Osteocyte (in vitro differentiated cells): ENCODE measurements at regions not wholly inside any gene's neighbourhood (a gene's known extent, or its start where the extent isn't known, plus 50 kb on each side); places are given as distances from the start of the nearest gene placed in this dataset.

Experiments
- DNase-seq: peaks from one replicate; pipeline ENCODE4 v3.0.0; 2021; ENCODE audit warnings: mixed read lengths; ENCODE audit not compliant: unreplicated experiment; ENCODE audit errors: extremely low spot score
- H3K27ac Mint-ChIP-seq: one replicate; pipeline ENCODE4 v1.8.0; 2021; ENCODE audit warnings: mild to moderate bottlenecking, mixed read lengths; ENCODE audit not compliant: unreplicated experiment
- H3K27me3 Mint-ChIP-seq: one replicate; pipeline ENCODE4 v1.8.0; 2021; ENCODE audit warnings: mixed read lengths; ENCODE audit not compliant: unreplicated experiment
- H3K36me3 Mint-ChIP-seq: one replicate; pipeline ENCODE4 v1.8.0; 2021; ENCODE audit warnings: mixed read lengths; ENCODE audit not compliant: unreplicated experiment
- H3K4me1 Mint-ChIP-seq: one replicate; pipeline ENCODE4 v1.8.0; 2021; ENCODE audit warnings: mixed read lengths; ENCODE audit not compliant: unreplicated experiment
- H3K4me3 Mint-ChIP-seq: one replicate; pipeline ENCODE4 v1.8.0; 2021; ENCODE audit warnings: mild to moderate bottlenecking, moderate library complexity, mixed read lengths; ENCODE audit not compliant: unreplicated experiment
- H3K9me3 Mint-ChIP-seq: one replicate; pipeline ENCODE4 v1.8.0; 2021; ENCODE audit warnings: mixed read lengths; ENCODE audit not compliant: unreplicated experiment
- TF ChIP-seq, protein P1 (sequence below): fragments of 200-600 bp; sonication (generic); IDR thresholded peaks from 2 replicates; pipeline ENCODE4 v1.5.0; 2021; ENCODE audit warnings: antibody characterized with exemption, mild to moderate bottlenecking, moderate library complexity

DNA sequence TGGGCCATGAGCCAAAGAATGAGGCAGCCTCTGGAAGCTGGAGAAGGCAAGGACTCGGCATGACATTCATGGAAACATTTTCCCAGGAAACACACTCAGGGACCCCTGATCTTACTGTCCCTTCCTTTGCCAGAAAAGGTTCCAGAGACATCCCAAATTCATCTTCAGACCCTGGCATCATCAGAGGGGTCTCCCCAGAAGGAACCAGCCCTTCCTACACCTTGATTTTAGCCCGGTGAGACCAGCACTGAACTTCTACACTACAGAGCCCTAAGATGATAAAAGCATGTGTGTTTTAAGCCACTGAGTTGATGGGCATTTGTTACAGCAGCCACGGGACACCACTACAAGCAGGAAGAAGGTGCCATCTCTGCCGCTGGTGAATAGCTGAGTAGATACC lies 262.3 kb downstream of the C16orf95 start:
- DNase-seq: no peak
- H3K27me3 Mint-ChIP-seq: peaks cover 2% of the 10 kb centered on the region
- peaks cover 8% of the 10 kb centered on the region for H3K4me1 Mint-ChIP-seq
- H3K4me3 Mint-ChIP-seq: no peak overlapping the region
- H3K9me3 Mint-ChIP-seq: peaks cover 4% of the 10 kb centered on the region
- no peaks in the 10 kb centered on the region for H3K36me3 Mint-ChIP-seq
- TF ChIP-seq, protein P1, sequence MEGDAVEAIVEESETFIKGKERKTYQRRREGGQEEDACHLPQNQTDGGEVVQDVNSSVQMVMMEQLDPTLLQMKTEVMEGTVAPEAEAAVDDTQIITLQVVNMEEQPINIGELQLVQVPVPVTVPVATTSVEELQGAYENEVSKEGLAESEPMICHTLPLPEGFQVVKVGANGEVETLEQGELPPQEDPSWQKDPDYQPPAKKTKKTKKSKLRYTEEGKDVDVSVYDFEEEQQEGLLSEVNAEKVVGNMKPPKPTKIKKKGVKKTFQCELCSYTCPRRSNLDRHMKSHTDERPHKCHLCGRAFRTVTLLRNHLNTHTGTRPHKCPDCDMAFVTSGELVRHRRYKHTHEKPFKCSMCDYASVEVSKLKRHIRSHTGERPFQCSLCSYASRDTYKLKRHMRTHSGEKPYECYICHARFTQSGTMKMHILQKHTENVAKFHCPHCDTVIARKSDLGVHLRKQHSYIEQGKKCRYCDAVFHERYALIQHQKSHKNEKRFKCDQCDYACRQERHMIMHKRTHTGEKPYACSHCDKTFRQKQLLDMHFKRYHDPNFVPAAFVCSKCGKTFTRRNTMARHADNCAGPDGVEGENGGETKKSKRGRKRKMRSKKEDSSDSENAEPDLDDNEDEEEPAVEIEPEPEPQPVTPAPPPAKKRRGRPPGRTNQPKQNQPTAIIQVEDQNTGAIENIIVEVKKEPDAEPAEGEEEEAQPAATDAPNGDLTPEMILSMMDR: no peak
- no peak overlapping the region for H3K27ac Mint-ChIP-seq

DNA sequence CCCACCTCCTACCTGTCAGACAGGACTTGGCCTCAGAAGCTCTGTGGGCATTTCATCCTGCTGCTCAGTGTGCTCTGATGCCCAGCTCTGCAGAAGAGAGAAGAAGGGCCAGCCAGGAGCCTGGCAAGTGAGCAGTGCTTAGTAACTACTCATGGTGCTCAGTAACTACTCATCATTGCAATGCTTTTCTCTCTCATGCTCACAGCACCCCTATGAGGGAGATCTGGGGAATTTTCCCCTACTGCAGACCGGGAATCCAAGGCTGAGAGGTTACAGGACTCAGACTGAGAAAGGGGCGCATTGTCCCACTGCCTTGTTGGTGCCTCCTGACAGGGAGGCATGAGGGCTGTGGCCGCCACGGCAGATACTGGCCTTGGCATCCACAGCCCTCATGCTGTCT lies 261.1 kb downstream of the C16orf95 start:
- no peaks in the 10 kb centered on the region for H3K27me3 Mint-ChIP-seq
- H3K9me3 Mint-ChIP-seq: peaks cover 4% of the 10 kb centered on the region
- H3K27ac Mint-ChIP-seq: no peak overlapping the region
- H3K4me1 Mint-ChIP-seq: peaks cover 21% of the 10 kb centered on the region
- no peak for DNase-seq
- TF ChIP-seq, protein P1: peak; percentile 37
- no peaks in the 10 kb centered on the region for H3K36me3 Mint-ChIP-seq
- no peak overlapping the region for H3K4me3 Mint-ChIP-seq

DNA sequence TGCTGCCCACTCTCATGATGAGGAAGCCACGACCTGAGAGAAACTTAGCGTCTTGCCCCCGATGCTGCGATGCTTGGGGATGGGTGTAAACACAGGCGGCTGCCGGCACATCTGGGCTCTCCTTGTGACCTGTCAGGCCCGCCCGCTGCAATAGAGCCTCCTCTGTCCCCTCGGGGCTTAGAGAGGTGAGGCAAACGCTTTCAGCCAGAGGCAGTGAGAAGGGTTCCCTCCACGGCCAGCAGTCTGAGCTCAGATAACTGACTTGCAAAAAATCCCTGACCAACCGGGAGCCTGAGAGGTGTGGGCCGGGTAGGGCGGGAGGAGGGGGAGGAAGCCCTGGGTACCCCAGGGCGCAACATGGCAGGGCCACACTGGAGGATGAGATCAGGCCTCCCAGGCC lies 260.6 kb downstream of the C16orf95 start:
- Mint-ChIP-seq H3K27ac (no peak overlapping the region), H3K4me3 (no peak overlapping the region), H3K9me3 (peaks cover 4% of the 10 kb centered on the region), H3K4me1 (peaks cover 25% of the 10 kb centered on the region), H3K36me3 (no peaks in the 10 kb centered on the region), H3K27me3 (no peaks in the 10 kb centered on the region)
- TF ChIP-seq, protein P1: no peak
- no peak for DNase-seq

DNA sequence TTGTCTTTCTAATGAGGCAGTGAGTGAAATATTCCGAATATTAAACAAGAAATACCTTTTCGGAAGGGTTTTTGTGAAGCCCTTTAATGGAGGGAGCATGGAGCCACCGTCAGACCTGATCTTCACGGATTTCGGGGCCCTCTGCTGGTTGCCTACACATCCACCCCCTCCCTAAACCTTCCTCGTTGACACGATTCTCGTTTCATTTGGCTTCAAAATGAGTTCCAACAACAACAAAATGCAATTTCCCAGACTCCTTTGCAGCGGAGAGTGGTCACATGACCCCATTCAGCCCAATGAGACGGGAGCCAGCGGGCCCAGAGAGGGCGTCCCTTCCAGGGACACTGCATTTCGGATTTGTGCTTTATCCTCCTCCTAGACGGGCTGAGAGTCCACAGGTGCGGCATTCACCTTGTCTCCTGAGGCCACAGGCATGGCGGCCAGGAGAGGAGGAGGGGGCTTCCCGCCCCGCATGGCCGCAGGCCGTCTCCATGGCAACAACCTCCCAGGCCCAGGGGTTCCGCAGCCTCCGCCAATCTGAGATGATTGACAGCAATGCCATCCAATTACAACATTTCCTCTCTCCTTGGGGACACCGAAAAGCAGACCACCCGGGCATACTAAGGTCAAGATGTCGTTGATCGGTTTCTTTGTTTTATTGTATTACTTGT lies 259.8 kb downstream of the C16orf95 start:
- H3K27ac Mint-ChIP-seq: no peak overlapping the region
- H3K9me3 Mint-ChIP-seq: peaks cover 4% of the 10 kb centered on the region
- no peaks in the 10 kb centered on the region for H3K36me3 Mint-ChIP-seq
- TF ChIP-seq, protein P1: peak; percentile 26
- H3K27me3 Mint-ChIP-seq: no peaks in the 10 kb centered on the region
- DNase-seq: no peak
- no peak overlapping the region for H3K4me3 Mint-ChIP-seq
- peaks cover 32% of the 10 kb centered on the region for H3K4me1 Mint-ChIP-seq

DNA sequence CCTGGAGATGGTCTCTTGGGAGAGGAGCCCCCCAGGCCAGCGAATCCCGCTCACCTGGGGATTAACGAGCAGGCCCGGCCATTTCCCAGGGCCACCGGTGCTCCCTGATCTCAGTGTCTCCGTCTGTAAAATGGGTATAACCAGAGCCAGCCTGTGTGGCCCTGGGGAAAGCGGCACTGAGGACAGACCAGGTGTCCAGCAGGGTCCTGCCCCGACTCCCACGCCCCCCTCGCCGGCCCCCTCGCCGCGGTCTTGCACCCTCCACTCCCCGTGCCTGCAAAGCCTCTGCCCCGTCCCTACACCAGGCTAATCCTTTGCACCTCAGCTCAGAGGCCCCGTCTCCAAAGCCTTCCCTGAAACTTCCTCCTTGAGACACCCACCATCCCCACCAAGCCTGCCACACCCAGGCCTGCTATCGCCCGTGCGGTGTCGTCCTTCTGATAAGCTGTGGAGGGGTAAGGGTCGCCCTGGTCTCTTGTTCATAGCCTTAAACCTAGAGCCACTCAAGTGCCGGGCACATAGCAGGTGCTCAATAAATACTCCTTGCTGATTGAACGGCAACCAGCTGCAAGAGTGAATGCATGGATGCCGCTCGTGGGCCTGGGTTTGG lies 259.1 kb downstream of the C16orf95 start:
- TF ChIP-seq, protein P1: no peak
- no peak overlapping the region for H3K27ac Mint-ChIP-seq
- no peaks in the 10 kb centered on the region for H3K27me3 Mint-ChIP-seq
- no peak for DNase-seq
- H3K4me3 Mint-ChIP-seq: no peak overlapping the region
- H3K4me1 Mint-ChIP-seq: peaks cover 39% of the 10 kb centered on the region
- no peaks in the 10 kb centered on the region for H3K36me3 Mint-ChIP-seq
- H3K9me3 Mint-ChIP-seq: peaks cover 4% of the 10 kb centered on the region
